Spleen (tissue), 7 donors: ENCODE measurements at regions not wholly inside any gene's neighbourhood (a gene's known extent, or its start where the extent isn't known, plus 50 kb on each side); places are given as distances from the start of the nearest gene placed in this dataset.

Experiments
- POLR2AphosphoS5 ChIP-seq, 3 donors: sonication (generic); formaldehyde crosslinking; IDR thresholded peaks; one replicate each; pipeline ENCODE4 v1.5.1; 2017; ENCODE audit warnings: antibody characterized with exemption in 3 of 3
- TF ChIP-seq, protein P1 (sequence below), 11 experiments: fragments of 200-600 bp in 7 of 11; fragments of 450-650 bp in 4 of 11; sonication (generic) in 4 of 11; IDR thresholded peaks in 8 of 11; conservative IDR thresholded peaks in 3 of 11; 1 replicate in 7 of 11; 2 replicates in 4 of 11; pipeline versions ENCODE4 v1.4.0 to v1.8.0; 2016 to 2021; ENCODE audit warnings: antibody characterized with exemption in 11 of 11, inconsistent platforms in 4 of 11, mild to moderate bottlenecking in 1 of 11
- donor health status: DM: no; HTN: no; CAD: no; lungs with moderate emphysema.
- donor health status: DM: no; HTN: no; CAD: no.
- donor health status: DM: no; HTN: no; CAD: no.

DNA sequence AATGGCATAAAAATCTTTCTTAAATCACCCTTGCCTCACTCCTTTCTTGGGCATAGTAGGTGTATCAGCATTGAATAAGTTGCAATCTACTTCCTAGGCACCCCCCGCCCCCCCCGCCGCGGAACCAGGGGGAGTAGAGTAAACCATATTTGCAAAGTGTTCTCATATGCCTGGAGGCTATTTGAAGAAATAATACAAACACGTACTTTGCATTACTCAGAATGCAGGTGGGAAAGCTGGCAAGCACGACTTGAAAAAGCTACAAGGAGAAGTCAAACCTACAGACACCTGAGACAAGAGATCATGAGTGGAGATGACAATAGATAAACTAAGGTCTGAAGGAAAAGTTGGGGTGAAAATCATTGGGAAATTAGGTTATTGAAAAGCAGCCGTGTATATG, 65.6 kb downstream of the POM121L12 start:
- TF ChIP-seq, protein P1, sequence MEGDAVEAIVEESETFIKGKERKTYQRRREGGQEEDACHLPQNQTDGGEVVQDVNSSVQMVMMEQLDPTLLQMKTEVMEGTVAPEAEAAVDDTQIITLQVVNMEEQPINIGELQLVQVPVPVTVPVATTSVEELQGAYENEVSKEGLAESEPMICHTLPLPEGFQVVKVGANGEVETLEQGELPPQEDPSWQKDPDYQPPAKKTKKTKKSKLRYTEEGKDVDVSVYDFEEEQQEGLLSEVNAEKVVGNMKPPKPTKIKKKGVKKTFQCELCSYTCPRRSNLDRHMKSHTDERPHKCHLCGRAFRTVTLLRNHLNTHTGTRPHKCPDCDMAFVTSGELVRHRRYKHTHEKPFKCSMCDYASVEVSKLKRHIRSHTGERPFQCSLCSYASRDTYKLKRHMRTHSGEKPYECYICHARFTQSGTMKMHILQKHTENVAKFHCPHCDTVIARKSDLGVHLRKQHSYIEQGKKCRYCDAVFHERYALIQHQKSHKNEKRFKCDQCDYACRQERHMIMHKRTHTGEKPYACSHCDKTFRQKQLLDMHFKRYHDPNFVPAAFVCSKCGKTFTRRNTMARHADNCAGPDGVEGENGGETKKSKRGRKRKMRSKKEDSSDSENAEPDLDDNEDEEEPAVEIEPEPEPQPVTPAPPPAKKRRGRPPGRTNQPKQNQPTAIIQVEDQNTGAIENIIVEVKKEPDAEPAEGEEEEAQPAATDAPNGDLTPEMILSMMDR (IDR thresholded peaks at IDR 0.05 in 8 of 11, conservative IDR thresholded peaks at IDR 0.05 in 3 of 11), result no peak
- no peak for TF ChIP-seq POLR2AphosphoS5 (IDR thresholded peaks at IDR 0.05)
